GM21390 (cell line): ENCODE measurements at regions not wholly inside any gene's neighbourhood (a gene's known extent, or its start where the extent isn't known, plus 50 kb on each side); places are given as distances from the start of the nearest gene placed in this dataset.

Experiments used
- ATAC-seq: cut with Tn5 transposase; IDR thresholded peaks from one replicate; pipeline ENCODE4 v1.9.1; 2021; ENCODE audit not compliant: unreplicated experiment

GRCh38 chr10:131766096-131766495 is 134.7 kb upstream of the PPP2R2D start:
- no peak for ATAC-seq

GRCh38 chr10:131767716-131768115 is 133.1 kb upstream of the PPP2R2D start:
- ATAC-seq: no peak

GRCh38 chr10:131769571-131770410 is 131.0 kb upstream of the PPP2R2D start:
- no peak for ATAC-seq

- ATAC-seq: no peak
Measured at GRCh38 chr10:131770946-131771633, 129.7 kb upstream of the PPP2R2D start.

- ATAC-seq: no peak
Measured at GRCh38 chr10:131771634-131772358, 129.0 kb upstream of the PPP2R2D start.

GRCh38 chr10:131772441-131772840 is 128.4 kb upstream of the PPP2R2D start:
- no peak for ATAC-seq

GRCh38 chr10:131773370-131774343 is 127.2 kb upstream of the PPP2R2D start:
- no peak for ATAC-seq

- ATAC-seq: no peak
Measured at GRCh38 chr10:131774681-131775085, 126.1 kb upstream of the PPP2R2D start.

GRCh38 chr10:131775433-131775832 is 125.4 kb upstream of the PPP2R2D start:
- no peak for ATAC-seq

- ATAC-seq: no peak
Measured at GRCh38 chr10:131775833-131776232, 125.0 kb upstream of the PPP2R2D start.

- ATAC-seq: no peak
Measured at GRCh38 chr10:131776496-131776895, 124.3 kb upstream of the PPP2R2D start.

GRCh38 chr10:131777162-131777561 is 123.6 kb upstream of the PPP2R2D start:
- ATAC-seq: no peak

GRCh38 chr10:131777921-131778320 is 122.9 kb upstream of the PPP2R2D start:
- no peak for ATAC-seq

GRCh38 chr10:131778385-131778784 is 122.4 kb upstream of the PPP2R2D start:
- ATAC-seq: no peak

- ATAC-seq: no peak
Measured at GRCh38 chr10:131778842-131779241, 122.0 kb upstream of the PPP2R2D start.

- no peak for ATAC-seq
Measured at GRCh38 chr10:131779661-131780394, 121.0 kb upstream of the PPP2R2D start.

- ATAC-seq: no peak
Measured at GRCh38 chr10:131781076-131781475, 119.7 kb upstream of the PPP2R2D start.

GRCh38 chr10:131781791-131782190 is 119.0 kb upstream of the PPP2R2D start:
- no peak for ATAC-seq

- ATAC-seq: no peak
Measured at GRCh38 chr10:131784363-131785120, 116.3 kb upstream of the PPP2R2D start.
